Loucy (cell line): ENCODE measurements at regions not wholly inside any gene's neighbourhood (a gene's known extent, or its start where the extent isn't known, plus 50 kb on each side); places are given as distances from the start of the nearest gene placed in this dataset.

ENCODE experiments used
- CTCF ChIP-seq: fragments of 200-600 bp; sonication (generic); conservative IDR thresholded peaks from 2 replicates; pipeline ENCODE4 v1.5.1; 2014; ENCODE audit warnings: mild to moderate bottlenecking, antibody characterized with exemption, low read length
- EZH2phosphoT487 ChIP-seq: fragments of 200-600 bp; IDR thresholded peaks from 2 replicates; pipeline ENCODE4 v1.6.1; 2018; ENCODE audit warnings: antibody characterized with exemption, mild to moderate bottlenecking, moderate library complexity, borderline replicate concordance

GRCh38 chr10:2459713-2460112 lies 607.6 kb upstream of the PFKP start:
- TF ChIP-seq CTCF (no peak), EZH2phosphoT487 (no peak)
